GM12873 (cell line): ENCODE measurements at regions not wholly inside any gene's neighbourhood (a gene's known extent, or its start where the extent isn't known, plus 50 kb on each side); places are given as distances from the start of the nearest gene placed in this dataset.

Experiments used
- TF ChIP-seq, protein P1 (sequence below): IDR thresholded peaks from 2 replicates; pipeline ENCODE4 v1.5.1; 2012; ENCODE audit warnings: low read depth, mild to moderate bottlenecking, moderate library complexity, low read length, control low read depth; ENCODE audit not compliant: insufficient read depth; ENCODE audit errors: missing control alignments

DNA sequence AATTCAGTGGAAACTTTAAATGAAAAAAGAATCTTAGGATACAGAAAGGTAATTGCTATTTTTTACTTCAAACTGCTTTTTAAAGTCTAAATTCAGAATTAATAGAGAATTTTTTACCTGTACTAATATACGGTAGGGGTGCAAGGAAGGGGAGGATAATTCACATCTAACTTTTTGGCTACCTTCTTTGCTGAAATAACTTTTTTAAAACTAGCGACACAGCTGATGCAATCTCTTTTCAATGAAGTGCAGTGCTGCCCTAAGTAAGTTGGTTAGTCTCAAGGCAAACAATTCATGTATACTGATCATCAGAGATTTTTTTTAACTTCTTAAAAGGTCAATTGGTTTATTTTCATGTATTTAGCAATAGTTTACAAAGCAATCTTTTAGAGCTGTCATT is 119.8 kb downstream of the NEDD1 start:
- TF ChIP-seq, protein P1, sequence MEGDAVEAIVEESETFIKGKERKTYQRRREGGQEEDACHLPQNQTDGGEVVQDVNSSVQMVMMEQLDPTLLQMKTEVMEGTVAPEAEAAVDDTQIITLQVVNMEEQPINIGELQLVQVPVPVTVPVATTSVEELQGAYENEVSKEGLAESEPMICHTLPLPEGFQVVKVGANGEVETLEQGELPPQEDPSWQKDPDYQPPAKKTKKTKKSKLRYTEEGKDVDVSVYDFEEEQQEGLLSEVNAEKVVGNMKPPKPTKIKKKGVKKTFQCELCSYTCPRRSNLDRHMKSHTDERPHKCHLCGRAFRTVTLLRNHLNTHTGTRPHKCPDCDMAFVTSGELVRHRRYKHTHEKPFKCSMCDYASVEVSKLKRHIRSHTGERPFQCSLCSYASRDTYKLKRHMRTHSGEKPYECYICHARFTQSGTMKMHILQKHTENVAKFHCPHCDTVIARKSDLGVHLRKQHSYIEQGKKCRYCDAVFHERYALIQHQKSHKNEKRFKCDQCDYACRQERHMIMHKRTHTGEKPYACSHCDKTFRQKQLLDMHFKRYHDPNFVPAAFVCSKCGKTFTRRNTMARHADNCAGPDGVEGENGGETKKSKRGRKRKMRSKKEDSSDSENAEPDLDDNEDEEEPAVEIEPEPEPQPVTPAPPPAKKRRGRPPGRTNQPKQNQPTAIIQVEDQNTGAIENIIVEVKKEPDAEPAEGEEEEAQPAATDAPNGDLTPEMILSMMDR: no peak

DNA sequence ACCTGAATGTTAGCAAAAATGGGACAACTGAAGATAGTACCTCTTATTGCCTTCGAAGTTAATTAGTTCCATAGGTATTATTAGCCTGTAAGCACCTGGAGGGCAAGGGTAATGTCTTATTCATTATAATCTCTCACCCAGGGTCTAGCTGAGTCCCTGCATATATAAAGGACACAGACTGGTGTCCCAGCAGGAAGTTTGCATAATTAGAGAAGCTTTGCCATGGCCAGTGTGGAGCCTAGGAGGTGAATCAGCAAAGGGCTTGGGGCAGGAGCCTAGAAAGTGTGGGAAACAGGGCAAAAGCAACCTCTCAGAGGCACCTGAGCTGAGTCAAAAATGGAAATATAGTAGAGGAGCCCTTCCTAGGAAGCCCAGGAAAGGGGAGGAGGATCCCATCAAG is 120.4 kb downstream of the NEDD1 start:
- TF ChIP-seq, protein P1: no peak

DNA sequence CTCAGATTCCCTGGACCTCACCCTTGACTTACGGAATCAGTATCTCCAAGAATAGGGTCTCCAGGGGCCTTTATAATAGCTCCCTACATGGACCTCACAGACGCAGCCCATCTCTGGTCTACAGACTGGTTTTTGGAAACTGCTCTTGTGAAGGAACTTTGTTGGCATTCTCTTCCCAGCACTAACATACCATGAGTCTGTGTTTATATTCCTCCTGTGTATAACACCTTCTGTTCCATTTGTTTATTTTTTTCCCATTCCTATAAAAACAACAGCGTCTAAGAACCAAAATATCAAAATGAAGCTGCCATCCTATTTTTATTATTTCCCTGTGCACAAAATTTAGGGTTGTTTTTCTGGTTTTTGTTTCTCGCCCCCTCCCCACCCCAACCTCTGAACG is 131.1 kb downstream of the NEDD1 start:
- TF ChIP-seq, protein P1: no peak

DNA sequence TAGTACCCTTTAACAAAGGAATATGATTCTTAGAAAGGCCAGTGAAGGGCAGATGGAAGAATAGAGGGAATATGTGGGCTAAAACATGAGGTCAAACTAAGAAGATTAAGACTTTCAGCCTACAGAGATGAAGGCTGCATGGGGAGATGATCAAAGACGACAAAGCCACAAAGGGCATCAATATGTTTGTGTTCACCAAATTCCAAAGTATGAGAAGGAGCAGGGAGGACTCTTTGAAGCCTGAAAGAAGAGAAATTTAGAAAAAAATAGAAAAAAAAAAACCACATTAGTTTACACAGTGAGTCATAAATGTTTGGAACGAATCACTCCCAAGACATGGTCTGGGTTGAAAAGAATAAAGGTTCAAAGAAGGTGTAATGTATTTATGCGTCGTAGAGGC is 131.8 kb downstream of the NEDD1 start:
- TF ChIP-seq, protein P1: no peak

DNA sequence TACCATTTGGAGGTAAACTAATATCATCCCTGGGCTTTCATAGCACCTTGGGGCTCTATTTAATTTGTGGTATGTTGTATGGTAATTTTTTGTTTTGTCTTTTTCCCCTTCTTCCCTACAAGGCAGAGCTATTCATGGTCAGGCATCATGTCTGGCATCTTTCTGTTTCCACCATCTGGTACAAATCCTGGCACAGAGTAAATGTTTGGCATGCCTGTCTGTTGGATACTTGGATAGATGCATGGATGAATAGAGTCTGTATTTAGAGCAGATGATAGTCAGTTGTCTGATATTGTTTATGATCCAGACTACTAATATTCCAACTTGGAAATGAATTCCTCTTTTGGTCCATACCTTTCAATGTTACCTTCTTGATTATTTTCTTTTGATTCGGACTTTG is 139.8 kb downstream of the NEDD1 start:
- TF ChIP-seq, protein P1: no peak

DNA sequence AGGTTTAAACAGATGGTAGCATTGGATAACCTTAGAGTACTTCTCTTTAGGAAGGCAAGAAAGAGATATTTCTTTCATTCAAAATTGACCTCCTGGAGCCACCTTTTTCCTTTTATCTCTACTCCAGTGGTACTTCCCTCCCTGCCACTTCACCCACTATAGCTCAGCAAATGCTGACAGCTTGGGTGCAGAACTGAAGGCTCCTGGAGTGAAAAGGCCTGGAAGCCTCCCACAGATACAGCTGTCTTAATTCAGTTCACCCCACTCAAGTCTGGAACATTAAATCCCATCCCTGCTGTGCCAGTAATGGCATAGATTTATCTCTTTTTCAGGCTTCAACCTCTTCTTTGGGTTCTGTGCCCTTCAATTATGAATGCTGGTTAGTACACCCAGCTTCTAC is 140.3 kb downstream of the NEDD1 start:
- TF ChIP-seq, protein P1: no peak

DNA sequence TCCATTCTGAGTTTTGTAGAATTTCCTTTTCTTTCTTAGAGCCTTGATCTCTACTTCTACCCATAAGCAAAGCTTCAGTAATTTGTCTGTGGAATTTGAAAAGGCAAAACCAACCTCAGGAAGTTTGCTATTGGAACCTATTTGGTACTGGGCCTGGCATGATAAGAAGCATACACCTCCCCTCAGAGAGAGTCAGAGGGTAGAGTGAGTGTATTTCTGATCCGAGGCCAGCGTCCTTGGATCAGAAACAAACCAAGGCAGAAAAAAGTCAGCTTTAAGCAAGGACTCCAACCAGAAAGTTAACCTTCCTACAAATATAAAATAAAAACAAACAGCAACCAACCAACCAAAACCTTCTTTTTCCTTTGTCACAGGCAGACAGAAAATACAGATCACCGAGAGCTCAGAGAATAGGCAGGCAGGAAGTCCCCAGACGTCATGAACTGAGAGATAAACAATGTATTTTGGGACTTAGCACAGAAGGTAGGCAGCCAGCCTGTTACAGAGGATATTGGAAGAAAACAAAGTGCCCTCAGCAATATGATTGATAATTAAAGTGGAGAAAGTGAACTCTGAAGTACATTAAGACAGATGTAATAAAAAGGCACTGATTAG is 141.5 kb downstream of the NEDD1 start:
- TF ChIP-seq, protein P1: no peak
